ENCODE measurements at regions not wholly inside any gene's neighbourhood (a gene's known extent, or its start where the extent isn't known, plus 50 kb on each side); places are given as distances from the start of the nearest gene placed in this dataset.

GRCh38 chr5:71872311-71872864 is 153.3 kb downstream of the CARTPT start:
- H4K20me1 ChIP-seq (ENCODE audit: control insufficient read depth, insufficient read depth, low read depth, low read length): no peaks in the 10 kb centered on the region
- no peaks in the 10 kb centered on the region for H3F3A ChIP-seq (ENCODE audit: control insufficient read depth, insufficient read depth)
- H3K4me2 ChIP-seq (ENCODE audit: low read length): no peak overlapping the region
- no peak for TF ChIP-seq EZH2phosphoT487 (IDR thresholded peaks at IDR 0.05; ENCODE audit: borderline replicate concordance, low read length)
- no peak for TF ChIP-seq CTCF (IDR thresholded peaks at IDR 0.05; ENCODE audit: low read depth, low read length, poor library complexity, severe bottlenecking)
- H3K27me3 ChIP-seq (ENCODE audit: control insufficient read depth, low read length): peaks cover 5% of the 10 kb centered on the region; the same call in 1 of the 2 replicates
- H3K27ac ChIP-seq (ENCODE audit: low read depth, low read length): no peak overlapping the region
- no peaks in the 10 kb centered on the region; the same call in 1 of the 2 replicates for H3K9me2 ChIP-seq (replicated peaks; ENCODE audit: control insufficient read depth, low read length)
- H3K9me3 ChIP-seq (ENCODE audit: control insufficient read depth, insufficient read depth, low read length): no peaks in the 10 kb centered on the region
- H3K4me1 ChIP-seq (ENCODE audit: control insufficient read depth, low read length): no peaks in the 10 kb centered on the region
- no peak overlapping the region for H3K4me3 ChIP-seq (ENCODE audit: low read length)
- H3K79me2 ChIP-seq (ENCODE audit: control insufficient read depth, low read length): no peaks in the 10 kb centered on the region
- no peaks in the 10 kb centered on the region for H3K36me3 ChIP-seq (ENCODE audit: control insufficient read depth, low read length)

GRCh38 chr5:71873191-71873591 is 154.1 kb downstream of the CARTPT start:
- H3K9me2 ChIP-seq (replicated peaks; ENCODE audit: control insufficient read depth, low read length): no peaks in the 10 kb centered on the region; the same call in 1 of the 2 replicates
- H3K27me3 ChIP-seq (ENCODE audit: control insufficient read depth, low read length): peaks cover 5% of the 10 kb centered on the region; the same call in 1 of the 2 replicates
- TF ChIP-seq CTCF (IDR thresholded peaks at IDR 0.05; ENCODE audit: low read depth, low read length, poor library complexity, severe bottlenecking): no peak
- no peak for TF ChIP-seq EZH2phosphoT487 (IDR thresholded peaks at IDR 0.05; ENCODE audit: borderline replicate concordance, low read length)
- no peaks in the 10 kb centered on the region for H3K36me3 ChIP-seq (ENCODE audit: control insufficient read depth, low read length)
- H3K4me1 ChIP-seq (ENCODE audit: control insufficient read depth, low read length): no peaks in the 10 kb centered on the region
- H4K20me1 ChIP-seq (ENCODE audit: control insufficient read depth, insufficient read depth, low read depth, low read length): no peaks in the 10 kb centered on the region
- no peaks in the 10 kb centered on the region for H3K79me2 ChIP-seq (ENCODE audit: control insufficient read depth, low read length)
- H3K9me3 ChIP-seq (ENCODE audit: control insufficient read depth, insufficient read depth, low read length): no peaks in the 10 kb centered on the region
- no peaks in the 10 kb centered on the region for H3F3A ChIP-seq (ENCODE audit: control insufficient read depth, insufficient read depth)
- no peak overlapping the region for H3K4me3 ChIP-seq (ENCODE audit: low read length)
- H3K27ac ChIP-seq (ENCODE audit: low read depth, low read length): no peak overlapping the region
- H3K4me2 ChIP-seq (ENCODE audit: low read length): no peak overlapping the region

- Histone ChIP-seq H3F3A (ENCODE audit: control insufficient read depth, insufficient read depth) (no peaks in the 10 kb centered on the region), H3K4me1 (ENCODE audit: control insufficient read depth, low read length) (no peaks in the 10 kb centered on the region), H3K9me3 (ENCODE audit: control insufficient read depth, insufficient read depth, low read length) (no peaks in the 10 kb centered on the region), H3K9me2 (replicated peaks; ENCODE audit: control insufficient read depth, low read length) (no peaks in the 10 kb centered on the region; the same call in 1 of the 2 replicates), H3K79me2 (ENCODE audit: control insufficient read depth, low read length) (no peaks in the 10 kb centered on the region), H3K4me3 (ENCODE audit: low read length) (no peak overlapping the region), H3K4me2 (ENCODE audit: low read length) (no peak overlapping the region), H4K20me1 (ENCODE audit: control insufficient read depth, insufficient read depth, low read depth, low read length) (no peaks in the 10 kb centered on the region), H3K27ac (ENCODE audit: low read depth, low read length) (no peak overlapping the region), H3K27me3 (ENCODE audit: control insufficient read depth, low read length) (peaks cover 2% of the 10 kb centered on the region; the same call in 1 of the 2 replicates), H3K36me3 (ENCODE audit: control insufficient read depth, low read length) (no peaks in the 10 kb centered on the region)
- TF ChIP-seq CTCF (IDR thresholded peaks at IDR 0.05; ENCODE audit: low read depth, low read length, poor library complexity, severe bottlenecking) (no peak), EZH2phosphoT487 (IDR thresholded peaks at IDR 0.05; ENCODE audit: borderline replicate concordance, low read length) (no peak)
Measured at GRCh38 chr5:71874521-71874920, 155.4 kb downstream of the CARTPT start.

All from DOHH2 (cell line).